Stimulated activated CD4-positive, alpha-beta T cell treated with anti-CD3 and anti-CD28 coated beads, Interleukin-1b, Interleukin-23, amount 100 ng/mL, for 4 hours (primary cell): ENCODE measurements at regions not wholly inside any gene's neighbourhood (a gene's known extent, or its start where the extent isn't known, plus 50 kb on each side); places are given as distances from the start of the nearest gene placed in this dataset.
"Not testable (repeated sequence)": the region's sequence is repeated elsewhere in the genome, so short reads cannot be mapped to it uniquely, and the experiment has no call there.

Experiments
- DNase-seq, 2 donors: peaks; one replicate each; pipeline ENCODE4 v3.0.0-alpha.2; 2020; ENCODE audit warnings: low read depth in 2 of 2

DNA sequence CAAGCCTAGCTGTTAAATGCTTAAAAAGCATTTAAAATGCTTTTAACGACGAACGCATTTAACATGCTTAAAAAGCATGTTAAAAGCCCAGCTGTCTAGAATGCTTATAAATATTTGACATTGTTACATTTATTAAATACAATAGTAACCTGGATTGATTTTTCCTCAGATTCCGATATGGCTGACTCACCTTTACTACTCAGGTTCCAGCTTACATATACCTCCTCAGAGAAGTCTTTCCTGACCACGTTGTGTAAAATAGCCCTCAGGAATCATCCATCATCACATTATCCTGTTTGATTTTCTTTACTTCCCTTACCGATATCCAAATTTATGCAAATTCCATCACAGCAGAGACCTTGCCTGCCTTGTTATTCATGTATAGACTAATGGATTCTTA lies 51.4 kb downstream of the SLC41A2 start:
- no peak for DNase-seq

DNA sequence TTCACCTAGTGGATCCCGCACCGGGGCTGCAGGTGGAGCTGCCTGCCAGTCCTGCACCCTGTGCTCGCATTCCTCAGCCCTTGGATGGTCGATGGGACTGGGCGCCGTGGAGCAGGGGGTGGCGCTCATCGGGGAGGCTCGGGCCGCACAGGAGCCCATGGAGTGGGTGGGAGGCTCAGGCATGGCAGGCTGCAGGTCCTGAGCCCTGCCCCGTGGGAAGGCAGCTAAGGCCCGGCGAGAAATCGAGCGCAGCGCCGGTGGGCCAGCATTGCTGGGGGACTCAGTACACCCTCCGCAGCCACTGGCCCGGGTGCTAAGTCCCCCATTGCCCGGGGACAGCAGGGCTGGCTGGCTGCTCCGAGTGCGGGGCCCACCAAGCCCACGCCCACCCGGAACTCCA lies 52.6 kb downstream of the SLC41A2 start:
- DNase-seq: not testable (repeated sequence)

DNA sequence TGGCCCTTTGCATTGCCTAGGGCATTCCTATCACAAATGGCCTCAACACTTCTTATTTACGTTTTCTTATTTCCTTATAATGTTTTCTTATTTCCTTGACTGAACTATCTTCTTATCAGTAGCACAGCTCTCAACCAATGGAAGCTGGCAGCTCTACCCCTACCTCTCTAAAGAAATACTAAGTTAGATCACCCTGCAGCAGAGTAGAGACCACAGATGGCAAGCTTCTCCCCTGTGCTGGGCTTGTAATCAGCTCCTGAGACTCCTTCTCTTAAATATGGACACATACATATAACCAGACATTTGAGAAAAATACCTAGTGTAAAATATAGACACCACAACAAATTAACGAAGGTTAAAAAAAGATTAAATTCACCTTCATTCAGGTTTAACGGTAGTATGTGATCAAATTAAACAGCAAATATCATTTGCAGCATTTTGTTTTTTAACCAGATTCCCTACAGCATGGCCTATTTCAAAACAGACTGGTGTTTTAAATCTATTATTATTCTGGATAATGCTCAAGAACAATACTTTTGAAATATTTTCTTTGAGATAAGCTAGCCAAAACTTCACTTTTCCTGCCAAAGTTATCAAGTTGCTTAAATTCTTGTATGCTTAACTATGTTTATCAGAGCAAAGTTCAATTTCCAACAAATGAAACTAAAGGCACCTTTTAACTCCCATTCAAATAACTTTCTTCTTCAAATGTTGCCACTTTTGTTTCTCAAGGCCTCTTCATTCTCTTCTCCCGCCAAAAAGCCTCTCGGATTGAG lies 54.3 kb downstream of the SLC41A2 start:
- no peak for DNase-seq

- DNase-seq: no peak
These were observed 56.0 kb downstream of the SLC41A2 start for GRCh38 chr12:104902125-104902524.

GRCh38 chr12:104896710-104897109 lies 61.4 kb downstream of the SLC41A2 start:
- no peak for DNase-seq

DNA sequence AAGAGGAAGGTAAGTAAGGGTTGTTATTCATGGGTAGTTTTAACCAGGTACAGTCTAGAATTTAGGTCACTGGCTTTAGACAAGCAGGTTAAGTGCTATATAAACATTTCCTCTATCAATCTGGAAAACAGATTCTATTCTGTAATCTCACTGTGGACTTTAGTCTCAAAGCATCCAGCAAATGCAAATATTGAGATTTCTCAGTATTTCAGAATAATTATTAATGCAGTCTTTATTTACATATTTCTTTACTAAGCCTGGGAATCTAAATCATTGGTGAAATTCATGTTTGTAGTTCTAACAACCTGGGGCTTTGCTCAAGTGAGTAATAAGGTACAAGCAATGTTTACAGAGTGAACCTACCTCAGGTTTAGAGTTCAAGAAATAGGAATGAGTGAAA lies 61.9 kb downstream of the SLC41A2 start:
- DNase-seq: no peak

GRCh38 chr12:104895415-104895814 lies 62.7 kb downstream of the SLC41A2 start:
- DNase-seq: no peak

GRCh38 chr12:104890476-104891096 lies 67.5 kb downstream of the SLC41A2 start:
- peak in 1 of 2 donors; percentile 1 for DNase-seq

DNA sequence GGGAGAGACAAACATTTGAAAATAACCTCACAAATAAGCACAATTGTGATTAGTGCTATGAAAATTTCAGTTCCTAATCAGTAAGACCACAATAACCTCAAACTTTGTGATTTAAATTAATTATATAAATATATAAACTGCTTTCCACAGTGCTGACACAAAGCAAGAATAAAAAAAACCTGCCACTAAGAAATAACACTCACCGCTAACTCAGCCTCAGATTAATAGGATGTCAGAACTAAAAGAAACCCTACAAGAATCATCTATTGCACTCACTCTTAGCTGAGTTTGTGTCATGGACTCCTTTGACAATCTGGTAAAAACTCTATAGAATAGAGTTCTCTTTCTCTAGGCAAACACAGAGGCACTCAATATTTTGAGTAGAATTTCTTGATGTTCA lies 68.4 kb downstream of the SLC41A2 start:
- DNase-seq: no peak

DNA sequence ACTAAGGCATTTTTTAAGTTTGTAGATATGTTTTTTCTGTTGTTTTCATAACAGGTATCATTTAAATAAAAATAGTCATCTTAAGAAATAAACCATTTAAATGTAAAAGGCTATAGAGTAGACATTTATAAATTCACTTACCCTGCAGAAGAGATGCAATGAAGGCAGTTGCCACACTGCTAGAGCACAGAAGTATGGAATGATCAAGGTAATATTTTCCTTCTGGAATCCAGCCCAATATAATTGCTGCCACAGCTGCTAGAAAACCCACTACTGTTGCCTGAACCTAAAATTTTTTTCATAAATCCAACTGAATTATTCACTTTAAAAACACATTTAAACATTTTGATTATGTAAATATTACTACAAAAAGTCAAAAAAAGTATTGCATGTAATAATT lies 69.2 kb downstream of the SLC41A2 start:
- DNase-seq: no peak

GRCh38 chr12:104888481-104888880 lies 69.6 kb downstream of the SLC41A2 start:
- no peak for DNase-seq

GRCh38 chr12:104887452-104887851 lies 70.6 kb downstream of the SLC41A2 start:
- DNase-seq: no peak

- no peak for DNase-seq
These were observed 71.4 kb downstream of the SLC41A2 start for GRCh38 chr12:104886418-104887401.

- not testable (repeated sequence) for DNase-seq
These were observed 79.2 kb downstream of the SLC41A2 start for GRCh38 chr12:104878858-104879257.

DNA sequence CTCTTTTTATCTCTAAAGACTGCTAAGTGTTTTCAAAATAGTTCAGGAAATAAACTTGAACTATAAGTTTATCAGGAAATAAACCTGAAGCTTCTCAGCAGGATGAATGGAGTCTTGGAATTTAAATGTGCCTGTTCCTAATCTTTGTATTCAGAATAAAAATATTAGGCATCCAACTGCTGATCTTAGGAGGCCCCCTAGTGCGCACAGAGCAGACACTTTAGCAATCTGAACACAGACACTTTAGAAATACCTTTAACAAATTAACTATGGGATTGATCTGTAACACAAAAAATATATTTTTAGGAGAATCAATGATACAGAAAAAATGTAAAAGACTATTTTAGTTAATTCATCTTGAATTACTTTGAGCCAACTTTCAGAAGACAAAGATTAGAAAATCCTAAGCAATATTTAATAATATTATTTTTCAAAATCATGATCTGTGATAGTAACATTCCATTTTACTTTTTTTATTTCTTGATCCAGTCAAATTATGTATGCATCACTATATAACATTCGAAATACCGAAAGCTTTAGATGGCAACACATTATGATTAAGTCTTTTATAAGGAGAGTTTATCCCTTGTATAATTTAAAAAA lies 80.9 kb downstream of the SLC41A2 start:
- DNase-seq: peak; percentile 2 to 12

GRCh38 chr12:104873374-104873773 lies 84.7 kb downstream of the SLC41A2 start:
- DNase-seq: no peak

DNA sequence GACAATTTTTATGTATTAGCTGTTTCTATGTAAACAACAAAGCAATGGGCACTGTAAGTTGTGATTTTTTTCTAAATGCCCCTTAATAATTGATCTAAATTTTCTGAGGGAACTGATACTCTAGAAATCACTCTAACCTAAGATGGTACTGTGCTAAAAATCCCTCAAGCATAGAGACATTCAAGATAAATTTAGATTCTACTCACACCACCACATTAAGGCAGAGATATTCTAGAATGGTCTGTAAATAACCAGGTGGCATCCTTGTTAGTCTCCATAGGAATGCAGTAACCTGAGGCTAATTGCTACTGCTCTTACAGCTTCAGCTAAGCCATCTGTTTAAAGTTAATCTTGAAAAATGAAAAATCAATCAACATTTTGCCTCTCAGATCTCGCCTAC lies 87.3 kb downstream of the SLC41A2 start:
- no peak for DNase-seq

DNA sequence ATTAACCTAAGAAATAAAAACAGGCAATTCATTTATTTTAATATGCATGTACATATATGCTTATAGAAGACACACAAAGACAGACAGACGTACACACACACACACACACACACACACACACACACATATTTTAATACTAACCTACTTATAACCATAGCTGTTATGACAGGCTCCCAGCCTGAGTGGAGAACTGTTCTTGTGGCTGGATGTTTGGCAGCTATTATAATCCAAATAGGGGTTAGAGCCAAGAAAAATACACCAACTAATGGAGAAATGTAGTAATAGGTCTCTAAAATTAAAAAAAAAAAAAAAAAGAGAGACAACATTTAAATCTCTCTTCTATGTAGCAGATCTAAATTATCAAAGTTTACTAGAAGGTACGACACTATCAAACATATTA lies 91.8 kb downstream of the SLC41A2 start:
- no peak for DNase-seq

GRCh38 chr12:104865080-104865479 lies 93.0 kb downstream of the SLC41A2 start:
- DNase-seq: no peak

GRCh38 chr12:104864668-104865067 lies 93.4 kb downstream of the SLC41A2 start:
- no peak for DNase-seq

DNA sequence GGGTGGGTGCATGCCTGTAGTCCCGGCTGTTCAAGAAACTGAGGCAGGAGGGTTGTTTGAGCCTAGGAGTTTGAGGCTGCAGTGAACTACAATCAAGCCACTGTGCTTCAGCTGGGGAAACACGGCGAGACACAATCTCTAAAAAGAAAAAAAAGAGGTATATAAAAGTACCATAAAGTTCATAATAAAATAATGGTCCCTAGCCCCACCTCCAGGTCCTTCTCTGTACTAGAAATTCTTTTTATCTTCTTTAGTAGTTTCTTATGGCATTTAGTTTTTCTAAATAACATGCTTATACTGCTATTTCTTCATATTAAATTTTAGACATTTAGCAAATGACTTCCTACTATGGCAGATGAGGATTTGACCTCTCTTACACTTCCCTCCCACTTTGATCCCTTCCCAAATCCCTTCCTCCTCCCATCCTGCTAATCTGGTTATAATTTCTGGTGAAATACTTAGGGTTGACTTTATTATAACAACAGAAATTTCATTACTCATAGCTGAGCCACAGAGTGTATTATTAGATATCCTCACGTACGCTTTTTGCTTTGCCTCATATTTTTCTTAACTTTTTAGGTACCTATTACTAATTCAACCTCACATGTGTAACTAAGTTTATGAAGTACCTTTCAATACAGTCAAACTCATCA lies 94.7 kb downstream of the SLC41A2 start:
- DNase-seq: no peak
